ENCODE measurements at regions not wholly inside any gene's neighbourhood (a gene's known extent, or its start where the extent isn't known, plus 50 kb on each side); places are given as distances from the start of the nearest gene placed in this dataset.

DNA sequence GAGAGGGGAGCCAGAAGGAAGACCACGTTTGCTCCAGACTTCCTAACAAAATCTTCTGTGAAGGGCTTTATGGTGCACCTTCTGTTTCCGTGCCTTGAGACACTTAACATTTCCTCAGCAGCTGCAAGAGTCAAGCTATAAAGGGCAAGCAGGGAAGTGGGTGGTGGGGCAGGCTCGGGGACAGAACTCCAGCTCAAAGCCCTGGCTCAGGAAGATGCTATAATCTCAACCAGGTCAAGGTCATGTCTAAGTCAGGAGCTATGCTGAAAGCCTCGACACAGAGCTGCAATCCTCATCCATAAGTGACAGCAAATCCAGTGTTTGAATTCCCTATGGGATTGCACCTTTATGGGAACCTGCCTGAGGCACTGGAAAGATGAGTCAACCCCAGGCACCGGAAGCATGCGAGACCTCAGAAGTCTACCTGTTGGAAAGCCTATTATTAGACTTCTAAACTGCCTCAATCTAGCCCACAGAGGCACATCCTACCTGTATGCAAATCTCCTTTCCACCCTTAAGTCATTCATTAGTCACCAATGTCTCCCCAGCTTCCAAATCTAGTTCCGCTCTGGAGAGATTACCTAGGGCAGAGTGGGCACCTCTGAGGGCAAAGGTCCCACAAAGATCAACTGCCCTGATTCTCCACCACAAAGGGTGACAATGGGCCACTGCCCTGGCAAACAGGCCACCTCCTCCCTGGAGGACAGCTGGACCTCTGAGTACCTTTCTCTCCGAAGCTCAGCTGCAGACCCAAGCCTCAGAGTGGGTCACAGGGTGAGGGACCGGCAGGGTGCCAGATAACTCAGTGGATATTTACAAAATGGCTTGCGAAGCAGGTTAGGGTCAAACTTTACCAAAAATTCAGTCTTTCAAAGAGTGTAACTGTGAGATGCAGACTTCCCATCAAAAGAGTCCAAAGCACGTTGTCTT, 287.0 kb downstream of the CDC5L start:
- no peak for DNase-seq (ENCODE audit: extremely low read depth, low read depth, low spot score)

- DNase-seq (ENCODE audit: extremely low read depth, low read depth, low spot score) = no peak
Observed at GRCh38 chr6:44675449-44675848, 287.9 kb downstream of the CDC5L start.

GRCh38 chr6:44676246-44676790, 288.8 kb downstream of the CDC5L start:
- no peak for DNase-seq (ENCODE audit: extremely low read depth, low read depth, low spot score)

DNA sequence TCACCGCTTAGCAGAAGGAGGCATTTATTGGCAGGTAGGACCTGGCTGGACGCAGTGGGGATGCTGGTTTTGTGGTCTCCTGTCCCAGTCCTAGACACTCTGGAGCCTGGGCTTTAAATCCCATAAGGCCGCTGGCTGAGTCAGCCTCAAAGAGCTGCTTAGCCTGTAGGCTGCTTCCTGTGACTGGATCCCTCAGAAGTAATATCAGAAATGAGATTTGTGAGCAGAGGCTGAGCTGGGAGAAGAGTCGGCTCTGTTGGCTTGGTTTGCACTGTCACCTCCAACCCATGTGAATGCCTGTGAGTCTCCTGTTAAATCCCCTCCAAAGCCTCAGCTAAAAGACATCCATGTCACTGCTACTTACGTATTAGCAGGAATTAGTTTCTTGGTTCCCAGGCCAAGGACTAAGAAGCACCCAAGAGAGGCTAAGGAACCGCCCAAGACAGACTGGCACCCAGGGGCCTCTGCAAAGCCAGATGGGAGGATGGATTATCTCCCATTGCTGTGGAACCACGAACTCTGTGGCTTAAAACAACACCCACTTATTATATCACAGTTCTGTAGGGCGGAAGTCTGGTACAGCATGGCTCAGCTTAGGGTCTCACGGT, 289.4 kb downstream of the CDC5L start:
- no peak for DNase-seq (ENCODE audit: extremely low read depth, low read depth, low spot score)

GRCh38 chr6:44678252-44678935, 290.9 kb downstream of the CDC5L start:
- no peak for DNase-seq (ENCODE audit: extremely low read depth, low read depth, low spot score)

- no peak for DNase-seq (ENCODE audit: extremely low read depth, low read depth, low spot score)
Observed at GRCh38 chr6:44679438-44680201, 292.1 kb downstream of the CDC5L start.

GRCh38 chr6:44680202-44680720, 292.8 kb downstream of the CDC5L start:
- DNase-seq (ENCODE audit: extremely low read depth, low read depth, low spot score) = no peak

- no peak for DNase-seq (ENCODE audit: extremely low read depth, low read depth, low spot score)
Observed at GRCh38 chr6:44681761-44682160, 294.3 kb downstream of the CDC5L start.

DNA sequence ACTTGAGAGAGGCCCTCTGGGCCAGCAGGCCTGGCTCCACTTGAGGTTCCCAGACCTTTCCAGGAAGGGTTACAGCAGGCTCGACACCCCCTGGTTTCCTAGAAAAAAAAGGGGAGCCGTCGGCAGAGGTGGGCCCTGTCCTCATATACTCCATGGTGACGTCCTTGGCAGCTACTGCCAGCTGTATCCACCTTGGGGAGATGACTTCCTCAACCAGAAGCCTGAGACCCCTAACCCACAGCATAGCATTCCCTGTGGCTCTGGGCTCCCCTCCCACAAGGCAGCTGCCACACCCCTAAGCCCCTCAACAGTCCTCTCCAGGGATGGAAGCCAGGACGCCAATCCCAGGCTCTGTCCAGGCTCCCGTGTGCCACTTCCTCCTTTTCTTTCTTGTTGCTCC, 294.8 kb downstream of the CDC5L start:
- no peak for DNase-seq (ENCODE audit: extremely low read depth, low read depth, low spot score)

DNA sequence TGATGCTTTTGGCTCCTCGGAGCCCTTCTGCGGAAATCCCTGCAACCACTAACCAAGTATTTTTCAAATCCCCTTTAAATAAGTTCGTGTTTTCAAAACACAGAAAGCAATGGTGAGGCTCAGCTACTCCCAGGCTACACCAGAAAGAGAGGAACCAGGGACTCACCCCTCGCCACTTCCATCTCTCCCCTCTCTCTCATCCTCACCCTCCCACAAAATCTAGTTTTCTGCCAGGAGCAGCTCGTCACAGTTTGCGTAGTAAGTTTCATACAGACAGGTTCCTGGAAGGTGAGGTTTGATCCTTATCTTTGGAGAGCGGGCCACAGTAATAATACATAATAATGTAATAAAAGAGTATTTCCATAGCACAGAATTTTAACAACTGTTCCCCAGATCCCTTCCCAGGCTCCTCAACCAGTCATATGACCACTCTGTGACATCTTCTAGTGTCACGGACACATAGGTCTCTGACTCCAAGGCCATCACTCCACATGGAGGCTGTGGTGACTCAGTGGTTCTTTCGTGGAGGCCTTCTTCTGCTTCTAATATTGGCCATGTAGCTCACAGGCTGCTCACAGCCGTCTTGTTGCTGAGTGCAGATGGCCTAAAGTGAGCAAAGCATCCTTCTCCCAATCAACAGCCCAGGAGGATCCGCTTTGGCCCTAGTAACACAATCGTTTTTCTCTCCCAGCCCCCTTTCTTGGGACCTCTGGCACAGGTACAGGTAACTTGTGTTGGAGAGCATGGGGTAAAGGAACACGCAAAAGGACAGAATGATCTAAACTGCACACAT, 295.7 kb downstream of the CDC5L start:
- no peak for DNase-seq (ENCODE audit: extremely low read depth, low read depth, low spot score)

- DNase-seq (ENCODE audit: extremely low read depth, low read depth, low spot score) = no peak
Observed at GRCh38 chr6:44685213-44685612, 297.7 kb downstream of the CDC5L start.

DNA sequence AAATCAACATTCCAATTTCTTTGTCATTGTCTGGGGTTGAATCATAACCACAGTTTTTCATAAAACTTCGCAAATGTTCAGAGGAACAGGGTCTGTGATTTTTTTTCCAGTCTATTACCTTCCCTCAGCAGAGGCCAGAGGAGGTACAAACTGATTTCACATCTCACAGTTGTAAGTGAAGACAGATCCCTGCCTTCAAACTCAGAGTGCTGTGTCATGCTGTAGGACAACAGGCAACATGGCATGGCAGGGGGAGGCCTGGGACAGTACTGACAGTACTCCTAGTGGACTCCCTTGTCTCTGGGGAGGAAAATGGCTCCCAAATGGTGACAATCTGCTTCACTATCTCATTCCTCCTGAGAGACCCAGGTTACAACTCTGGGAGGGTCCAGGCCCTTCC, 308.6 kb downstream of the CDC5L start:
- DNase-seq (ENCODE audit: extremely low read depth, low read depth, low spot score) = no peak

GRCh38 chr6:44696686-44697085, 309.2 kb downstream of the CDC5L start:
- DNase-seq (ENCODE audit: extremely low read depth, low read depth, low spot score) = no peak

GRCh38 chr6:44697327-44697726, 309.8 kb downstream of the CDC5L start:
- no peak for DNase-seq (ENCODE audit: extremely low read depth, low read depth, low spot score)

- DNase-seq (ENCODE audit: extremely low read depth, low read depth, low spot score) = no peak
Observed at GRCh38 chr6:44698602-44699001, 311.1 kb downstream of the CDC5L start.

- DNase-seq (ENCODE audit: extremely low read depth, low read depth, low spot score) = no peak
Observed at GRCh38 chr6:44699082-44699481, 311.6 kb downstream of the CDC5L start.

- no peak for DNase-seq (ENCODE audit: extremely low read depth, low read depth, low spot score)
Observed at GRCh38 chr6:44699851-44700250, 312.3 kb downstream of the CDC5L start.

DNA sequence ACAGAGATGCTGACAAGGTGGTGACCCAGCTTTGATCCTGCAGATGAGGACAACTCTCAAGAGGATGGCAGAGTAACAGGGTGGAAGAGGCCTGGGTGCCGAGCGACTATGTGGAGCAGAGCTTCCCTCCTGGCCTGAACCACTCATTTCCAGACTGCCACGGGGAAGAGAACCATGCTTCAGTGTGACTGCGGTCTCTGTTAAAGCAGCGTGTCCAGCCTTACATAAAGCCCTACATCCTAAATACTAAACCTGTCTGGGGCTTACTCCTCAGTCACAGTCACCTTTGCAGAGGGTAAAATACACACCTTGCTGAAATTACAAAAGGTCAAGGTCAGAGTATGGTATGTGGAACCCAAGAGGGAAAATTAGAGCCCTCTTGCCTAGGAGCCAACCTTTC, 312.9 kb downstream of the CDC5L start:
- DNase-seq (ENCODE audit: extremely low read depth, low read depth, low spot score) = no peak

GRCh38 chr6:44701038-44701636, 313.6 kb downstream of the CDC5L start:
- DNase-seq (ENCODE audit: extremely low read depth, low read depth, low spot score) = no peak
